K562 (cell line): ENCODE measurements at regions not wholly inside any gene's neighbourhood (a gene's known extent, or its start where the extent isn't known, plus 50 kb on each side); places are given as distances from the start of the nearest gene placed in this dataset.

Source experiments
- ATAC-seq: fragments of 200-7000 bp; cut with Tn5 transposase; 3 replicates; pipeline ENCODE4 v1.9.1; 2020; ENCODE audit warnings: moderate library complexity
- BruUV-seq: library from RNA; stranded (reverse); fragments of 400-500 nt; replicated peaks from 2 replicates; lab custom pipeline; 2021; lab: Mats Ljungman, UMichigan
- CTCF ChIA-PET: fragments of 300-600 bp; formaldehyde crosslinking; extraction: SDS; loops from one replicate; lab custom pipeline; 2021; ENCODE audit warnings: low intra/inter-chr PET ratio; lab: Yijun Ruan, JAX
- POLR2A ChIA-PET: fragments of 300-600, 350-650 bp; sonication (Branson Sonifier 250); formaldehyde crosslinking; extraction: SDS; loops from one replicate; lab custom pipeline; 2021; ENCODE audit warnings: antibody characterized with exemption, inconsistent platforms; lab: Yijun Ruan, JAX
- DNase-seq, 4 experiments: peaks; one replicate each; pipeline versions ENCODE4 v3.0.0 to v3.0.0-alpha.2; 2011 to 2018; ENCODE audit warnings: low spot score in 3 of 4, mixed read lengths in 3 of 4; ENCODE audit errors: extremely low read depth in 1 of 4
- FAIRE-seq: peaks from 2 replicates; lab custom pipeline; 2011; peaks lifted over from hg19 to GRCh38; lab: Jason Lieb, UNC
- H2AFZ ChIP-seq: 2 replicates; pipeline ENCODE4 v1.6.0; 2011; ENCODE audit warnings: low read depth, low read length, control low read depth, inconsistent platforms
- H3K27ac ChIP-seq: fragments of 200-600 bp; 3 replicates; pipeline ENCODE4 v1.8.0; 2011; ENCODE audit warnings: low read depth, mild to moderate bottlenecking, control low read depth, inconsistent platforms, low read length, moderate library complexity, mixed read lengths; ENCODE audit errors: extremely low read depth
- H3K27me3 ChIP-seq, 2 experiments: fragments of 300-600 bp in 1 of 2; 2 replicates in 1 of 2; 3 replicates in 1 of 2; pipeline versions ENCODE4 v1.6.0 to v1.8.0; 2011; ENCODE audit warnings: inconsistent platforms in 2 of 2, low read length in 2 of 2, mild to moderate bottlenecking in 1 of 2, mixed read lengths in 1 of 2, moderate library complexity in 1 of 2; ENCODE audit not compliant: control insufficient read depth in 2 of 2, insufficient read depth in 2 of 2
- H3K36me3 ChIP-seq: fragments of 300-600 bp; 3 replicates; pipeline ENCODE4 v1.8.0; 2011; ENCODE audit warnings: mild to moderate bottlenecking, low read length, inconsistent platforms; ENCODE audit not compliant: control insufficient read depth, insufficient read depth
- H3K4me1 ChIP-seq, 2 experiments: fragments of 200-600 bp in 1 of 2; replicated peaks in 1 of 2; 2 replicates in 1 of 2; 3 replicates in 1 of 2; pipeline versions ENCODE4 v1.5.1 to v1.8.0; 2011; ENCODE audit warnings: inconsistent platforms in 2 of 2, low read length in 2 of 2, mild to moderate bottlenecking in 1 of 2, mixed read lengths in 1 of 2, moderate library complexity in 1 of 2; ENCODE audit not compliant: control insufficient read depth in 2 of 2, insufficient read depth in 2 of 2
- H3K4me2 ChIP-seq: 2 replicates; pipeline ENCODE4 v1.6.1; 2011; ENCODE audit warnings: low read length, control low read depth, inconsistent platforms, mixed read lengths; ENCODE audit not compliant: insufficient read depth
- H3K4me3 ChIP-seq: fragments of 200-600 bp; sonication (generic), shearing (Covaris generic); 2 replicates; pipeline ENCODE4 v1.5.1; 2016; ENCODE audit warnings: control low read depth, inconsistent platforms
- H3K79me2 ChIP-seq: fragments of 200-600 bp; 3 replicates; pipeline ENCODE4 v1.8.0; 2011; ENCODE audit warnings: low read length, inconsistent platforms; ENCODE audit not compliant: control insufficient read depth, insufficient read depth
- H3K9ac ChIP-seq, 2 experiments: 2 replicates each; pipeline versions ENCODE4 v1.6.0 to v1.6.1; 2011; ENCODE audit warnings: low read depth in 2 of 2, low read length in 2 of 2, control low read depth in 1 of 2, inconsistent platforms in 1 of 2, mild to moderate bottlenecking in 1 of 2, mixed read lengths in 1 of 2; ENCODE audit not compliant: insufficient read depth in 1 of 2
- H3K9me1 ChIP-seq: one replicate; pipeline ENCODE4 v1.6.0; 2011; ENCODE audit warnings: inconsistent platforms, mild to moderate bottlenecking, low read length, moderate library complexity; ENCODE audit not compliant: control insufficient read depth, insufficient read depth
- H3K9me3 ChIP-seq: replicated peaks from 2 replicates; pipeline ENCODE4 v1.5.1; 2011; ENCODE audit warnings: low read depth, low read length, inconsistent platforms; ENCODE audit not compliant: control insufficient read depth, insufficient read depth
- H4K20me1 ChIP-seq: replicated peaks from 2 replicates; pipeline ENCODE4 v1.6.1; 2011; ENCODE audit warnings: low read length, inconsistent platforms, mixed read lengths; ENCODE audit not compliant: control insufficient read depth, insufficient read depth
- FOXA3 ChIP-seq, 2 experiments: fragments of 450-650 bp in 1 of 2; sonication (generic) in 1 of 2; formaldehyde crosslinking; IDR thresholded peaks in 1 of 2; conservative IDR thresholded peaks in 1 of 2; 2 replicates each; pipeline versions ENCODE4 v1.4.0 to v1.8.0; 2020 to 2022; ENCODE audit warnings: mild to moderate bottlenecking in 2 of 2, missing genetic modification reagents in 1 of 2
- GABPB2 ChIP-seq: fragments of 250-450 bp; sonication (Bioruptor Pico); conservative IDR thresholded peaks from 2 replicates; pipeline ENCODE4 v1.5.1; 2021; ENCODE audit warnings: mild to moderate bottlenecking
- KLF13 ChIP-seq: fragments of 450-650 bp; IDR thresholded peaks from 2 replicates; pipeline ENCODE4 v1.6.1; 2016; ENCODE audit warnings: missing genetic modification characterization, low read depth, mild to moderate bottlenecking, missing compliant biosample characterization, moderate library complexity, borderline replicate concordance
- NCOA4 ChIP-seq: fragments of 450-650 bp; IDR thresholded peaks from 2 replicates; pipeline ENCODE4 v1.6.1; 2018; ENCODE audit warnings: mild to moderate bottlenecking; ENCODE audit not compliant: partially characterized antibody
- SMAD3 ChIP-seq: fragments of 450-650 bp; formaldehyde crosslinking; conservative IDR thresholded peaks from 2 replicates; pipeline ENCODE4 v1.4.0; 2020; ENCODE audit warnings: mild to moderate bottlenecking
- SMARCC2 ChIP-seq: fragments of 450-650 bp; IDR thresholded peaks from 2 replicates; pipeline ENCODE4 v1.6.1; 2017; ENCODE audit warnings: antibody characterized with exemption, moderate library complexity, mild to moderate bottlenecking, low read depth
- TAF1 ChIP-seq: IDR thresholded peaks from 2 replicates; pipeline ENCODE4 v1.6.1; 2011; ENCODE audit warnings: mild to moderate bottlenecking, low read length, moderate library complexity; ENCODE audit not compliant: insufficient read depth, control insufficient read depth, severe bottlenecking; ENCODE audit errors: extremely low read depth
- TCF7L2 ChIP-seq: fragments of 150-350 bp; IDR thresholded peaks from 2 replicates; pipeline ENCODE4 v1.6.1; 2016; ENCODE audit warnings: low read depth, mild to moderate bottlenecking, low read length, moderate library complexity
- ZBTB17 ChIP-seq: fragments of 450-650 bp; formaldehyde crosslinking; IDR thresholded peaks from 2 replicates; pipeline ENCODE4 v1.4.0; 2020; ENCODE audit warnings: mild to moderate bottlenecking
- ZNF12 ChIP-seq: sonication (generic); formaldehyde crosslinking; IDR thresholded peaks from 2 replicates; pipeline ENCODE4 v1.4.0; 2020; ENCODE audit warnings: mild to moderate bottlenecking, missing genetic modification reagents
- ZNF324 ChIP-seq: fragments of 250-450 bp; sonication (Bioruptor Pico); IDR thresholded peaks from 2 replicates; pipeline ENCODE4 v1.4.0; 2020; ENCODE audit warnings: mild to moderate bottlenecking
- WGBS: fragments of 100-300 bp; shearing (Covaris generic); methylation state at CpG from one replicate; pipeline ENCODE4 v1.1.6; 2016; ENCODE audit warnings: low coverage, mixed read lengths; ENCODE audit not compliant: insufficient coverage; ENCODE audit errors: missing lambda C conversion rate; 5-methylcytosine and 5-hydroxymethylcytosine counted together
- in situ Hi-C: fragments of 300-500 bp; cut with MboI; formaldehyde crosslinking; loops from 4 replicates; pipeline ENCODE4 v1.15.0; 2018; ENCODE audit warnings: inconsistent platforms, mixed read lengths
- intact Hi-C: fragments of 100-400 bp; cut with micrococcal nuclease; formaldehyde crosslinking; loops from 2 replicates; pipeline ENCODE4 v1.14.2; 2022
- TF ChIP-seq, protein P1 (sequence below), 2 experiments: IDR thresholded peaks; 2 replicates each; pipeline ENCODE4 v1.6.1; 2012; ENCODE audit warnings: improper control_type of control experiment in 2 of 2, low read depth in 2 of 2, low read length in 2 of 2, borderline replicate concordance in 1 of 2
- TF ChIP-seq, protein P2 (sequence below): fragments of 250-450 bp; sonication (Bioruptor Pico); IDR thresholded peaks from 2 replicates; pipeline ENCODE4 v1.4.0; 2020; ENCODE audit warnings: mild to moderate bottlenecking, moderate library complexity
- TF ChIP-seq, protein P3 (sequence below), 3 experiments: fragments of 200-800 bp in 1 of 3; sonication (Bioruptor generic) in 1 of 3; sonication (generic) in 1 of 3; formaldehyde crosslinking in 1 of 3; IDR thresholded peaks; 2 replicates each; pipeline versions ENCODE4 v1.6.1 to v1.8.0; 2016 to 2022; ENCODE audit warnings: mild to moderate bottlenecking in 2 of 3, missing compliant biosample characterization in 2 of 3, missing genetic modification characterization in 2 of 3, missing genetic modification reagents in 1 of 3
- TF ChIP-seq, protein P4 (sequence below): IDR thresholded peaks from 2 replicates; pipeline ENCODE4 v1.6.1; 2011; ENCODE audit not compliant: insufficient read length; ENCODE audit errors: extremely low read depth

DNA sequence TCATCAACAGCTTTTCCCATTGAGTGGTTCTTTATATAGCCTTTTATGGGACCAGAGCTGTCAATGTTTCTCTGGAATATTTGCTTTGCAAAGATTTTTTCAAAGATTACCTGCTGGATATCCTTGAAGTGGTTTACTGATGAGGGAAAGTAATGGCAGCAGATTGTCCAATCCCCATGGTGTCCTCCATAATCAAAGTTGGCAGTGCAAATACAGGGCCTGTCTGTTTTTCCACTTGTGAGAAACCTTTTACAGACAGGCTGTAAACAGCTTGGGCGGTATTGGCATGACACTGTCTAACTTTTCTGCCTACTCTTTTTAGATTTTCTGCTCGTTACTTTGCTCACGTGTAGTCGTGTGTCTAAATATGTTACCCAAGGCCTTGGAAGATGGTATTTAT lies 641.9 kb upstream of the NR3C2 start:
- ChIA-PET CTCF (no interaction called here), POLR2A (no interaction called here)
- Histone ChIP-seq H3K36me3 (no peaks in the 10 kb centered on the region), H3K9me3 (no peaks in the 10 kb centered on the region), H3K9me1 (no peaks in the 10 kb centered on the region), H2AFZ (no peak overlapping the region), H3K4me3 (no peak overlapping the region), H3K4me1 (no peaks in the 10 kb centered on the region), H3K27ac (no peak overlapping the region), H3K9ac (no peak overlapping the region), H4K20me1 (no peaks in the 10 kb centered on the region), H3K79me2 (no peaks in the 10 kb centered on the region), H3K27me3 (no peaks in the 10 kb centered on the region), H3K4me2 (no peak overlapping the region)
- in situ Hi-C loops (no loop called here), intact Hi-C loops (no loop called here)
- no peak for FAIRE-seq
- WGBS, result 0% methylated on average over 4 of the region's 4 CpGs
- no peak for ATAC-seq
- DNase-seq, result no peak
- BruUV-seq, result no TSS peak
- TF ChIP-seq, protein P1, sequence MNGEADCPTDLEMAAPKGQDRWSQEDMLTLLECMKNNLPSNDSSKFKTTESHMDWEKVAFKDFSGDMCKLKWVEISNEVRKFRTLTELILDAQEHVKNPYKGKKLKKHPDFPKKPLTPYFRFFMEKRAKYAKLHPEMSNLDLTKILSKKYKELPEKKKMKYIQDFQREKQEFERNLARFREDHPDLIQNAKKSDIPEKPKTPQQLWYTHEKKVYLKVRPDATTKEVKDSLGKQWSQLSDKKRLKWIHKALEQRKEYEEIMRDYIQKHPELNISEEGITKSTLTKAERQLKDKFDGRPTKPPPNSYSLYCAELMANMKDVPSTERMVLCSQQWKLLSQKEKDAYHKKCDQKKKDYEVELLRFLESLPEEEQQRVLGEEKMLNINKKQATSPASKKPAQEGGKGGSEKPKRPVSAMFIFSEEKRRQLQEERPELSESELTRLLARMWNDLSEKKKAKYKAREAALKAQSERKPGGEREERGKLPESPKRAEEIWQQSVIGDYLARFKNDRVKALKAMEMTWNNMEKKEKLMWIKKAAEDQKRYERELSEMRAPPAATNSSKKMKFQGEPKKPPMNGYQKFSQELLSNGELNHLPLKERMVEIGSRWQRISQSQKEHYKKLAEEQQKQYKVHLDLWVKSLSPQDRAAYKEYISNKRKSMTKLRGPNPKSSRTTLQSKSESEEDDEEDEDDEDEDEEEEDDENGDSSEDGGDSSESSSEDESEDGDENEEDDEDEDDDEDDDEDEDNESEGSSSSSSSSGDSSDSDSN (IDR thresholded peaks at IDR 0.05; ENCODE audit: borderline replicate concordance in 1 of 2, low read depth in 2 of 2, low read length in 2 of 2), result no peak
- no peak for TF ChIP-seq NCOA4
- TF ChIP-seq, protein P2, sequence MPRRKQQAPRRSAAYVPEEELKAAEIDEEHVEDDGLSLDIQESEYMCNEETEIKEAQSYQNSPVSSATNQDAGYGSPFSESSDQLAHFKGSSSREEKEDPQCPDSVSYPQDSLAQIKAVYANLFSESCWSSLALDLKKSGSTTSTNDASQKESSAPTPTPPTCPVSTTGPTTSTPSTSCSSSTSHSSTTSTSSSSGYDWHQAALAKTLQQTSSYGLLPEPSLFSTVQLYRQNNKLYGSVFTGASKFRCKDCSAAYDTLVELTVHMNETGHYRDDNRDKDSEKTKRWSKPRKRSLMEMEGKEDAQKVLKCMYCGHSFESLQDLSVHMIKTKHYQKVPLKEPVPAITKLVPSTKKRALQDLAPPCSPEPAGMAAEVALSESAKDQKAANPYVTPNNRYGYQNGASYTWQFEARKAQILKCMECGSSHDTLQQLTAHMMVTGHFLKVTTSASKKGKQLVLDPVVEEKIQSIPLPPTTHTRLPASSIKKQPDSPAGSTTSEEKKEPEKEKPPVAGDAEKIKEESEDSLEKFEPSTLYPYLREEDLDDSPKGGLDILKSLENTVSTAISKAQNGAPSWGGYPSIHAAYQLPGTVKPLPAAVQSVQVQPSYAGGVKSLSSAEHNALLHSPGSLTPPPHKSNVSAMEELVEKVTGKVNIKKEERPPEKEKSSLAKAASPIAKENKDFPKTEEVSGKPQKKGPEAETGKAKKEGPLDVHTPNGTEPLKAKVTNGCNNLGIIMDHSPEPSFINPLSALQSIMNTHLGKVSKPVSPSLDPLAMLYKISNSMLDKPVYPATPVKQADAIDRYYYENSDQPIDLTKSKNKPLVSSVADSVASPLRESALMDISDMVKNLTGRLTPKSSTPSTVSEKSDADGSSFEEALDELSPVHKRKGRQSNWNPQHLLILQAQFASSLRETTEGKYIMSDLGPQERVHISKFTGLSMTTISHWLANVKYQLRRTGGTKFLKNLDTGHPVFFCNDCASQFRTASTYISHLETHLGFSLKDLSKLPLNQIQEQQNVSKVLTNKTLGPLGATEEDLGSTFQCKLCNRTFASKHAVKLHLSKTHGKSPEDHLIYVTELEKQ, result no peak
- TF ChIP-seq TAF1, result no peak
- TF ChIP-seq, protein P3, sequence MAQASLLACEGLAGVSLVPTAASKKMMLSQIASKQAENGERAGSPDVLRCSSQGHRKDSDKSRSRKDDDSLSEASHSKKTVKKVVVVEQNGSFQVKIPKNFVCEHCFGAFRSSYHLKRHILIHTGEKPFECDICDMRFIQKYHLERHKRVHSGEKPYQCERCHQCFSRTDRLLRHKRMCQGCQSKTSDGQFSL (CRISPR knock-in tag; IDR thresholded peaks at IDR 0.05), result no peak
- TF ChIP-seq, protein P3 (tag; IDR thresholded peaks at IDR 0.05), result no peak
- TF ChIP-seq GABPB2 (CRISPR knock-in tag), result no peak
- no peak for TF ChIP-seq SMARCC2
- TF ChIP-seq TCF7L2, result no peak
- TF ChIP-seq SMAD3 (CRISPR knock-in tag), result no peak
- TF ChIP-seq ZNF12 (CRISPR knock-in tag), result no peak
- no peak for TF ChIP-seq KLF13 (tag)
- TF ChIP-seq ZNF324 (CRISPR knock-in tag), result no peak
- no peak for TF ChIP-seq FOXA3 (CRISPR knock-in tag; conservative IDR thresholded peaks at IDR 0.05 in 1 of 2, IDR thresholded peaks at IDR 0.05 in 1 of 2)
- TF ChIP-seq, protein P4, sequence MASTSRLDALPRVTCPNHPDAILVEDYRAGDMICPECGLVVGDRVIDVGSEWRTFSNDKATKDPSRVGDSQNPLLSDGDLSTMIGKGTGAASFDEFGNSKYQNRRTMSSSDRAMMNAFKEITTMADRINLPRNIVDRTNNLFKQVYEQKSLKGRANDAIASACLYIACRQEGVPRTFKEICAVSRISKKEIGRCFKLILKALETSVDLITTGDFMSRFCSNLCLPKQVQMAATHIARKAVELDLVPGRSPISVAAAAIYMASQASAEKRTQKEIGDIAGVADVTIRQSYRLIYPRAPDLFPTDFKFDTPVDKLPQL, result no peak
- TF ChIP-seq ZBTB17 (CRISPR knock-in tag), result no peak
